HEK293T (cell line): ENCODE measurements at regions not wholly inside any gene's neighbourhood (a gene's known extent, or its start where the extent isn't known, plus 50 kb on each side); places are given as distances from the start of the nearest gene placed in this dataset.

Experiments used
- CTCF ChIA-PET: fragments of 350-600 bp; formaldehyde crosslinking; extraction: SDS; loops from one replicate; lab custom pipeline; 2021; ENCODE audit warnings: antibody characterized with exemption, inconsistent platforms; lab: Yijun Ruan, JAX
- POLR2A ChIA-PET: fragments of 350-600 bp; formaldehyde crosslinking; extraction: SDS; loops from one replicate; lab custom pipeline; 2020; ENCODE audit warnings: antibody characterized with exemption, inconsistent platforms; lab: Yijun Ruan, JAX
- DNase-seq: peaks from one replicate; pipeline ENCODE4 v3.0.0; 2012; ENCODE audit warnings: mixed read lengths; ENCODE audit errors: extremely low spot score
- ARNT ChIP-seq: fragments of 450-650 bp; IDR thresholded peaks from 2 replicates; pipeline ENCODE4 v1.6.1; 2017; ENCODE audit warnings: mild to moderate bottlenecking
- BHLHE40 ChIP-seq: fragments of 450-650 bp; IDR thresholded peaks from 2 replicates; pipeline ENCODE4 v1.6.1; 2016; ENCODE audit warnings: mild to moderate bottlenecking, moderate library complexity, borderline replicate concordance
- CTBP1 ChIP-seq: fragments of 450-650 bp; IDR thresholded peaks from 2 replicates; pipeline ENCODE4 v1.6.1; 2016; ENCODE audit warnings: borderline replicate concordance
- ELF4 ChIP-seq: fragments of 450-650 bp; IDR thresholded peaks from 2 replicates; pipeline ENCODE4 v1.6.1; 2017; ENCODE audit warnings: antibody characterized with exemption
- FOXA1 ChIP-seq: fragments of 450-650 bp; IDR thresholded peaks from 2 replicates; pipeline ENCODE4 v1.6.1; 2016; ENCODE audit warnings: mild to moderate bottlenecking
- FOXK2 ChIP-seq: fragments of 450-650 bp; IDR thresholded peaks from 2 replicates; pipeline ENCODE4 v1.6.1; 2016; ENCODE audit warnings: mild to moderate bottlenecking
- FOXM1 ChIP-seq: fragments of 450-650 bp; IDR thresholded peaks from 2 replicates; pipeline ENCODE4 v1.6.1; 2017; ENCODE audit warnings: mild to moderate bottlenecking, borderline replicate concordance
- HDGF ChIP-seq: fragments of 450-650 bp; IDR thresholded peaks from 2 replicates; pipeline ENCODE4 v1.6.1; 2017; ENCODE audit warnings: antibody characterized with exemption, borderline replicate concordance
- L3MBTL2 ChIP-seq: fragments of 450-650 bp; conservative IDR thresholded peaks from 2 replicates; pipeline ENCODE4 v1.6.1; 2016; ENCODE audit warnings: mild to moderate bottlenecking
- LEF1 ChIP-seq: fragments of 450-650 bp; IDR thresholded peaks from 2 replicates; pipeline ENCODE4 v1.6.1; 2017; ENCODE audit warnings: mild to moderate bottlenecking, borderline replicate concordance
- NFRKB ChIP-seq: fragments of 450-650 bp; IDR thresholded peaks from 2 replicates; pipeline ENCODE4 v1.6.1; 2016; ENCODE audit warnings: mild to moderate bottlenecking, moderate library complexity
- PKNOX1 ChIP-seq: fragments of 450-650 bp; IDR thresholded peaks from 2 replicates; pipeline ENCODE4 v1.6.1; 2016
- SP1 ChIP-seq: fragments of 450-650 bp; IDR thresholded peaks from 2 replicates; pipeline ENCODE4 v1.6.1; 2017
- SUZ12 ChIP-seq: fragments of 450-650 bp; IDR thresholded peaks from 2 replicates; pipeline ENCODE4 v1.6.1; 2016; ENCODE audit warnings: mild to moderate bottlenecking
- TARDBP ChIP-seq: fragments of 450-650 bp; IDR thresholded peaks from 2 replicates; pipeline ENCODE4 v1.6.1; 2016
- ZNF384 ChIP-seq: fragments of 450-650 bp; IDR thresholded peaks from 2 replicates; pipeline ENCODE4 v1.6.1; 2016

GRCh38 chr20:29123861-29124260, 2133.6 kb upstream of the DEFB115 start:
- ChIA-PET POLR2A (no interaction called here), CTCF (interaction anchor here (0.6 kb wide), 1 partner anchor 749 kb away, joined by 3 read pairs; no protein-coding TSS in a partner anchor)
- no peak for TF ChIP-seq PKNOX1
- TF ChIP-seq L3MBTL2 = no peak
- no peak for TF ChIP-seq FOXA1
- TF ChIP-seq NFRKB = no peak
- TF ChIP-seq ELF4 = no peak
- no peak for TF ChIP-seq LEF1
- no peak for TF ChIP-seq SUZ12
- no peak for TF ChIP-seq BHLHE40
- no peak for TF ChIP-seq TARDBP
- TF ChIP-seq ARNT = no peak
- no peak for TF ChIP-seq SP1
- TF ChIP-seq ZNF384 = no peak
- no peak for TF ChIP-seq FOXM1
- TF ChIP-seq CTBP1 = no peak
- TF ChIP-seq FOXK2 = no peak
- no peak for TF ChIP-seq HDGF
- DNase-seq = no peak
